IPS-15b (cell line): ENCODE measurements at regions not wholly inside any gene's neighbourhood (a gene's known extent, or its start where the extent isn't known, plus 50 kb on each side); places are given as distances from the start of the nearest gene placed in this dataset.

Experiments used
- H3K27me3 ChIP-seq: one replicate; pipeline ENCODE4 v1.6.1; 2013; ENCODE audit warnings: low read length; ENCODE audit not compliant: control insufficient read depth, insufficient read depth
- H3K36me3 ChIP-seq: one replicate; pipeline ENCODE4 v1.6.1; 2013; ENCODE audit warnings: low read length; ENCODE audit not compliant: control insufficient read depth, insufficient read depth
- H3K4me1 ChIP-seq: one replicate; pipeline ENCODE4 v1.6.1; 2013; ENCODE audit warnings: mild to moderate bottlenecking, low read length; ENCODE audit not compliant: control insufficient read depth, insufficient read depth
- H3K4me3 ChIP-seq: one replicate; pipeline ENCODE4 v1.5.1; 2013; ENCODE audit warnings: low read depth, low read length
- H3K9ac ChIP-seq: one replicate; pipeline ENCODE4 v1.6.1; 2013; ENCODE audit warnings: low read depth, mild to moderate bottlenecking, low read length
- H3K9me3 ChIP-seq: one replicate; pipeline ENCODE4 v1.6.1; 2013; ENCODE audit warnings: mild to moderate bottlenecking, low read length; ENCODE audit not compliant: control insufficient read depth, insufficient read depth

- Histone ChIP-seq H3K4me1 (peaks cover 4% of the 10 kb centered on the region), H3K4me3 (no peak overlapping the region), H3K9me3 (no peaks in the 10 kb centered on the region), H3K36me3 (no peaks in the 10 kb centered on the region), H3K27me3 (no peaks in the 10 kb centered on the region), H3K9ac (no peak overlapping the region)
Measured at GRCh38 chr4:186942758-186943377, 219.2 kb upstream of the FAT1 start.

- no peak overlapping the region for H3K9ac ChIP-seq
- H3K9me3 ChIP-seq = no peaks in the 10 kb centered on the region
- no peaks in the 10 kb centered on the region for H3K36me3 ChIP-seq
- H3K4me3 ChIP-seq = no peak overlapping the region
- H3K27me3 ChIP-seq = no peaks in the 10 kb centered on the region
- peaks cover 4% of the 10 kb centered on the region for H3K4me1 ChIP-seq
Measured at GRCh38 chr4:186943411-186943810, 219.8 kb upstream of the FAT1 start.

GRCh38 chr4:186946136-186946535, 222.5 kb upstream of the FAT1 start:
- Histone ChIP-seq H3K9ac (no peak overlapping the region), H3K4me1 (peaks cover 2% of the 10 kb centered on the region), H3K4me3 (no peak overlapping the region), H3K9me3 (no peaks in the 10 kb centered on the region), H3K36me3 (no peaks in the 10 kb centered on the region), H3K27me3 (no peaks in the 10 kb centered on the region)

- no peaks in the 10 kb centered on the region for H3K36me3 ChIP-seq
- peaks cover 2% of the 10 kb centered on the region for H3K4me1 ChIP-seq
- H3K9ac ChIP-seq = no peak overlapping the region
- H3K27me3 ChIP-seq = no peaks in the 10 kb centered on the region
- H3K4me3 ChIP-seq = no peak overlapping the region
- no peaks in the 10 kb centered on the region for H3K9me3 ChIP-seq
Measured at GRCh38 chr4:186946682-186947294, 223.1 kb upstream of the FAT1 start.

- Histone ChIP-seq H3K4me3 (no peak overlapping the region), H3K4me1 (peaks cover 2% of the 10 kb centered on the region), H3K9me3 (no peaks in the 10 kb centered on the region), H3K36me3 (no peaks in the 10 kb centered on the region), H3K9ac (peak overlapping the region; percentile 1), H3K27me3 (no peaks in the 10 kb centered on the region)
Measured at GRCh38 chr4:186948361-186949242, 224.9 kb upstream of the FAT1 start.

GRCh38 chr4:186949847-186950246, 226.2 kb upstream of the FAT1 start:
- Histone ChIP-seq H3K9me3 (no peaks in the 10 kb centered on the region), H3K4me3 (no peak overlapping the region), H3K4me1 (peaks cover 2% of the 10 kb centered on the region), H3K9ac (no peak overlapping the region), H3K36me3 (no peaks in the 10 kb centered on the region), H3K27me3 (no peaks in the 10 kb centered on the region)

GRCh38 chr4:186952709-186953108, 229.1 kb upstream of the FAT1 start:
- H3K9ac ChIP-seq = no peak overlapping the region

GRCh38 chr4:186953599-186954260, 230.1 kb upstream of the FAT1 start:
- no peaks in the 10 kb centered on the region for H3K9me3 ChIP-seq
- no peaks in the 10 kb centered on the region for H3K36me3 ChIP-seq
- H3K4me1 ChIP-seq = peaks cover 1% of the 10 kb centered on the region
- H3K27me3 ChIP-seq = no peaks in the 10 kb centered on the region
- no peak overlapping the region for H3K9ac ChIP-seq
- no peak overlapping the region for H3K4me3 ChIP-seq

More at GRCh38 chr4:186952709-186953108, 229.1 kb upstream of the FAT1 start:
- H3K9me3 ChIP-seq = no peaks in the 10 kb centered on the region
- H3K27me3 ChIP-seq = no peaks in the 10 kb centered on the region
- no peak overlapping the region for H3K4me3 ChIP-seq
- H3K4me1 ChIP-seq = peaks cover 2% of the 10 kb centered on the region
- H3K36me3 ChIP-seq = no peaks in the 10 kb centered on the region

GRCh38 chr4:186954509-186954908, 230.9 kb upstream of the FAT1 start:
- Histone ChIP-seq H3K4me3 (no peak overlapping the region), H3K4me1 (no peaks in the 10 kb centered on the region), H3K36me3 (no peaks in the 10 kb centered on the region), H3K27me3 (no peaks in the 10 kb centered on the region), H3K9ac (no peak overlapping the region), H3K9me3 (no peaks in the 10 kb centered on the region)

- Histone ChIP-seq H3K27me3 (no peaks in the 10 kb centered on the region), H3K36me3 (no peaks in the 10 kb centered on the region), H3K9ac (no peak overlapping the region), H3K4me3 (no peak overlapping the region), H3K9me3 (no peaks in the 10 kb centered on the region), H3K4me1 (no peaks in the 10 kb centered on the region)
Measured at GRCh38 chr4:186954956-186955355, 231.3 kb upstream of the FAT1 start.

GRCh38 chr4:186957952-186958555, 234.4 kb upstream of the FAT1 start:
- Histone ChIP-seq H3K4me1 (no peaks in the 10 kb centered on the region), H3K36me3 (no peaks in the 10 kb centered on the region)

More at GRCh38 chr4:186957952-186958555, 234.4 kb upstream of the FAT1 start:
- Histone ChIP-seq H3K4me3 (no peak overlapping the region), H3K9me3 (no peaks in the 10 kb centered on the region), H3K9ac (no peak overlapping the region), H3K27me3 (no peaks in the 10 kb centered on the region)
